ENCODE measurements at regions not wholly inside any gene's neighbourhood (a gene's known extent, or its start where the extent isn't known, plus 50 kb on each side); places are given as distances from the start of the nearest gene placed in this dataset.

- DNase-seq: no peak
These were observed 349.6 kb upstream of the MPDZ start for GRCh38 chr9:13629067-13629466.

GRCh38 chr9:13628526-13628925 lies 349.0 kb upstream of the MPDZ start:
- DNase-seq: no peak

- no peak for DNase-seq
These were observed 348.0 kb upstream of the MPDZ start for GRCh38 chr9:13627502-13627901.

- DNase-seq: no peak
These were observed 347.6 kb upstream of the MPDZ start for GRCh38 chr9:13627071-13627470.

GRCh38 chr9:13626601-13627000 lies 347.1 kb upstream of the MPDZ start:
- DNase-seq: no peak

- no peak for DNase-seq
These were observed 342.5 kb upstream of the MPDZ start for GRCh38 chr9:13621872-13622564.

- no peak for DNase-seq
These were observed 337.1 kb upstream of the MPDZ start for GRCh38 chr9:13616491-13617035.

- DNase-seq: no peak
These were observed 336.4 kb upstream of the MPDZ start for GRCh38 chr9:13615660-13616490.

GRCh38 chr9:13614060-13614459 lies 334.6 kb upstream of the MPDZ start:
- no peak for DNase-seq

GRCh38 chr9:13613296-13613695 lies 333.8 kb upstream of the MPDZ start:
- no peak for DNase-seq

GRCh38 chr9:13608451-13608850 lies 329.0 kb upstream of the MPDZ start:
- no peak for DNase-seq

GRCh38 chr9:13607481-13608441 lies 328.3 kb upstream of the MPDZ start:
- DNase-seq: no peak

- DNase-seq: no peak
These were observed 327.1 kb upstream of the MPDZ start for GRCh38 chr9:13606586-13606985.

- DNase-seq: peak; percentile 24
These were observed 324.4 kb upstream of the MPDZ start for GRCh38 chr9:13603921-13604320.

- no peak for DNase-seq
These were observed 319.2 kb upstream of the MPDZ start for GRCh38 chr9:13598738-13599137.

- no peak for DNase-seq
These were observed 317.9 kb upstream of the MPDZ start for GRCh38 chr9:13597427-13597826.

GRCh38 chr9:13597004-13597403 lies 317.5 kb upstream of the MPDZ start:
- DNase-seq: no peak

GRCh38 chr9:13596383-13596970 lies 317.0 kb upstream of the MPDZ start:
- peak; percentile 52 for DNase-seq

GRCh38 chr9:13590996-13591395 lies 311.5 kb upstream of the MPDZ start:
- DNase-seq: no peak

- DNase-seq: no peak
These were observed 309.7 kb upstream of the MPDZ start for GRCh38 chr9:13589034-13589737.

- DNase-seq: no peak
These were observed 308.9 kb upstream of the MPDZ start for GRCh38 chr9:13588151-13589033.
